IPS-NIHi7 (cell line): ENCODE measurements at regions not wholly inside any gene's neighbourhood (a gene's known extent, or its start where the extent isn't known, plus 50 kb on each side); places are given as distances from the start of the nearest gene placed in this dataset.
A peak's percentile ranks its signal among the peaks of the same experiment; 100 is the strongest.

Source experiments
- DNase-seq: peaks from one replicate; pipeline ENCODE4 v3.0.0; 2012; ENCODE audit warnings: mixed read lengths; ENCODE audit errors: extremely low spot score

DNA sequence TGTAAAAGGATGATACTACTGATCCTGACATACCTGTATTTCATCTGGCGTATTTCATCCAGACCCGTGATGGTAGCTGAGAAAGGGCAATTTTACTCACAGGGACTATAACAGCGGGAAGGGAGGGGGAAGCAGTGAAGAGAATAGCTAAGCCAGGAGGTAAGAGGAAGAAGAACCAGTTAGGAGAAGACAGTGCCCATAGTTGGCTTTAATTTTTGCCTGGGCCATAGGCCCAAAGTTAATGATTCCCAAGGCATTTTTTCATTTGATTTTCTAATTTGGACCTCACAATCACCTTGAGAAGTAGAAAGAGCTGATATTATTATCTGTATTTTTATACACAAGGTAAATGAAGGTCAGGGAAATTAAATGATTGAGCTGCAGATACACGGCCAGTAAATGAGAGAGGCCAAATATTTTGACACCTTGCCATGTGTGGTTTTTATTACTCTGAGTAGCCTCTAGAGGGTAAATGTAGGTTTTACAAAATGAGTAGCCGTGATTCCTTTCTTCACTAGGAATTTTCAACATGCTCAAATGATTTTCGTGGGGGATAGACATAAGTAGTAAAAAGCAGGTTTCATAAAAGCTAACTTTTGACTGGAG lies 382.2 kb downstream of the FUT8 start:
- DNase-seq = no peak

DNA sequence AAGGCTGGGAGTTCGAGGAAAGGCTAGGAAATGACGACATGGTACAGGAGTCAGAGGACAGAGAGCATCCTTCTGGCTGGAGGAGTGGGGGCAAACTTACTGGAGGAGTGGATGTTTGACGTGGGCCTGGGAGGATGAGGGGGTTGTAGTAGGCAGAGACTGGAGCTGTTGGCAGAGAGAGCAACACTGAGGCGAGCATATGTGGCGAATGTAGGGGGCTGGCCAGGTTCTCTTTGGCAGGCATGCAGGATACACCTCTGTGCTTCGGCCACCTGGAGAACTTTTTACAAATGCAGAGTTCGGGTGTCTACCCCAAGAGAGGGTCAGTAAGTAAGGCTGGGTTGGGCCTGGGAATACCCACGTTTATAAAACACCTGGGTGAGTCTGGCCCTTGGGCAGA lies 385.7 kb downstream of the FUT8 start:
- no peak for DNase-seq

DNA sequence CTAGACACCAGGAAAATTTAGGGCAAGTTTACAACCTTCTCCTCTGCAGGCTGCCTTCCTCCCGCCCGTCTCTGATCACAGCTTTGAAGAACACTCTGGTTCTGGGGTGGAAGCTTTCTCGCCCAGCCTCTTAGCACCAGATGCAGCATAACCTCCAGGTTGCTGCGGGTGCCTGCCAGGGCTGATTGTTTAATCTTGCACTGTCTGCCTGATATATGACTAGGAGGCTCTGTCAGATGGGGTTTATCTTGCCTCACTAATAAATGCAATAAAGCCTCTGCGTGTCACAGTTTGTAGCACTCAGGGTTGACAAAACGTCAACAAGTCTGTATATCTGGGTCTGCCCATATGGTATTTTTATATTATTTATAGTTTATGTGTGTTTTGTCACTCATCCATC lies 388.2 kb downstream of the FUT8 start:
- no peak for DNase-seq

- DNase-seq = no peak
Observed at GRCh38 chr14:65802196-65802595, 389.7 kb downstream of the FUT8 start.

GRCh38 chr14:65803885-65804284 lies 391.4 kb downstream of the FUT8 start:
- DNase-seq = no peak

DNA sequence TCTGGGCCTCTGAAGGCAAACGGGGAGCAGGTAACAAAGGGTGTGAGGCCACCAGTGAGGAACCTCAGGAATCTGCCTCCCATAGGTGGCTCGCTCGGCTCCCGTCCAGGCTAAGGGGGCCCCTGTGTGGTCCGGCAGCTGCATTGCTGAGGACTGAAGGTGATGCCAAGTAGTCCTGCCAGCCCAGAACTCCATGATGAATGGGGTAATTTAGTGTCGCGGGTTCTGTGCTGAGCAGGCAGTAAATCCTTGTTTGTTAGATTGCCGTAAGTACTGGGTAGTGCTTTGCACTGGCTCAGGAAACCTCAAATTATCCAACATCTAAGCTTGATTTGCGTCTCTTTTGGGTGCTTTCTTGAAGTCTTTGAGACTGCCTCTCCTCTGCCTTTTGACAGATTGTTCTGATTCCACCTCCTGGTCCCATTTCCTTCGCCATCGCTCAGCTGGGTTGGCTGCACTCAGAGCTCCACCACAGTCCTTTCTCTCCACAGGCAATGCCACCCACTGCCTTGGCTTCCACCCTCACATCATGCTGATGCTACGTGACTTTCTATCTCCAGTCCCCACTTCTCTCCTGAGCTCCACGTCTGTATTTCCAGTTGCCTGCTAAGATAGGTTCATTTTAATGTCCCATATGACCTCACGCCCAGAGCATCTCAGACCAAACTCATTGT lies 392.0 kb downstream of the FUT8 start:
- DNase-seq = no peak

DNA sequence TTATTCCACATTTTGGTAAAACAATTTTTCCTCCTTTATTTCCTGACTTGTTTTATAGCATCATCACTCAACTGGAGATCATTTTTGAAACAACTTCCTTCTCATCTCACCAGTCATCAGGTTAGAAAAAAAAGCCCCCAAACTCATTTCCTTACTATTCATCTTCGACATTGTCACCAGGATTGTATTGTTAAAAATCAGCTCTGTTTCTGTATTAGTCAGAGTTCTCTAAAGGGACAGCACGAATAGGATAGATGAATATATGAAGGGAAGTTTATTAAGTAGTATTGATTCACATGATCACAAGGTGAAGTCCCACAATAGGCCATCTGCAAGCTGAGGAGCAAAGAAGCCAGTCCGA lies 392.6 kb downstream of the FUT8 start:
- no peak for DNase-seq

DNA sequence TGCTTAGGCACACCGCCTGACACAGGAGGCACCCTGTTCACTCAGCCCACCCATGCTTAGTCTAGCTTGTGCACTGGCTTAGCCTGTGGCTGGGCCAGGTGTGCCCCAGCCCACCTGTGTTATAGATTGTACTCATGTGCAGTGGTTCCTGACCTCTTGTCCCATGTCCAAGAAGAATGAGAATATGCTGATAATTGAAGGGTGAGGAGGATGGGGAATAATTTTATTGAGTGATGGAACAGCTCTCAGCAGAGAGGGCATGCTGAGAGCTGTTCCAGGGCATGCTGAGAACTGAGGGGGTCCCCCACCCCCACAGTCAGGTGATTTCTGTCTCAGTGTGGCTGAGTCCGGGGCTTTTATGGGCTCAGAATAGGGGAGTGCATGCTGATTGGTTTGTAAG lies 395.9 kb downstream of the FUT8 start:
- DNase-seq = no peak

GRCh38 chr14:65810322-65810721 lies 397.8 kb downstream of the FUT8 start:
- DNase-seq = no peak

DNA sequence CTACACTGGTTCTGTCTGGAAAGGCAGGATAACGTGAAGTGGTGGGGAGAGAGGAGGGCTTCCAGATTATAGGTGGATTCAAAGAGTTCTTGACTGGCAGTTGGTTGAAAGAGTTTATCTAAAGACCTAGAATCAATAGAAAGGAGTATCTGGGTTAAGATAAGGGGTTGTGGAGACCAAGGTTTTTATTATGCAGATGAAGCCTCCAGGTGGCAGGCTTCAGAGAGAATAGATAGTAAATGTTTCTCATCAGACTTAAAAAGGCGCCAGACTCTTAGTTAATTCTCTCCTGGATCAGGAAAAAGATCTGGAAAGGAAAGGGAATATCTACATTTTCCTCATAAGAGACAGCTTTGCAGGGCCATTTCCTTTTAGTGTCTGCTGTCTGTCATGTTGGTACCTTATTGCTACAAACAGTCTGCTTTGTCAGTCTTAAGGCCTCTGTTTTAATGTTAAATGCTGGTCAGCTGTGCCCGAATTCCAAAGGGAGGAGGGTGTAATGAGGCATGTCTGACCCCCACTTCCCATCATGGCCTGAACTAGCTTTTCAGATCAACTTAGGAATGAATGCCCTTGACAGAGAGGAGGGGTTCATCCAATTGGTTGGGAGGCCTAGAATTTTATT lies 401.3 kb downstream of the FUT8 start:
- no peak for DNase-seq

DNA sequence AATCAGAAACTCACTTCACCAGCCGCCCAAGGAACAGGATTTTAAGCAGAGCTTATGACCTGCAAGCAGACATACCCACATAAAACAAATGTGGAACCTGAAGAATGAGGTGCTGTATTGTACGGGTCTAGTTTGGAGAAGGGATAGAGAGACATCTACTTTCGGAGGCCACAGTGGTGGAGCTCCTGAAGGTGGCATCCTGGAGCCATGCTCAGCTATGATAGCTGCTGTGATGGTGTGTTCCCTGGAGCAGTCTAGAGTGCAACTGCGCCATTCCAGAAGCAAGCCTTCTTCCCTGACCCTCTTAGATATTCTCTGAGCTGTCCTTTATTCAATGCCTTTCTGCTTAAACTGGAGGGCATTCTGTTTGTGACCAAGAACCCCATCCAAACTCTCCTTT lies 402.6 kb downstream of the FUT8 start:
- DNase-seq = no peak

GRCh38 chr14:65817011-65817410 lies 404.5 kb downstream of the FUT8 start:
- DNase-seq = no peak

DNA sequence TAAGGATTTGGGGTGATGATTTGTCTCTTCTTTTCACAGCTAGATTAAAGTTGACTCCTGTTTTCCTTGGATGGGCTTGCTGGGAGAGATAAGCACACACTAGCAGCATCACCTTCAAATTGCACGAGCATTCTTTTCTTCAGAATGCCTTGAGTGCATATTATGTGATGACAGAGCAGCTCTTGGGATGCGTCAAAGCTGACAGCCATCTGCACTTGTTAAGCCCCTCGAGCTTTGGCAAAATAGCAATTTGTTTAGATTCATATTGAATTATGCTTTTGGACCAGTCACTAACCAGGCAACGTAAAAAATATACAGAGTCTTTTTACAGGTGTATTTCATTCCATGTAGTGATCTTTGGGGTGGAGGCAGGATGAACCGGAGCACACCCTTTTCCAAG lies 407.0 kb downstream of the FUT8 start:
- DNase-seq = no peak

GRCh38 chr14:65821224-65821753 lies 408.8 kb downstream of the FUT8 start:
- no peak for DNase-seq

- DNase-seq = peak; percentile 74
Observed at GRCh38 chr14:65824285-65824977, 411.9 kb downstream of the FUT8 start.

- no peak for DNase-seq
Observed at GRCh38 chr14:65824978-65825299, 412.4 kb downstream of the FUT8 start.

DNA sequence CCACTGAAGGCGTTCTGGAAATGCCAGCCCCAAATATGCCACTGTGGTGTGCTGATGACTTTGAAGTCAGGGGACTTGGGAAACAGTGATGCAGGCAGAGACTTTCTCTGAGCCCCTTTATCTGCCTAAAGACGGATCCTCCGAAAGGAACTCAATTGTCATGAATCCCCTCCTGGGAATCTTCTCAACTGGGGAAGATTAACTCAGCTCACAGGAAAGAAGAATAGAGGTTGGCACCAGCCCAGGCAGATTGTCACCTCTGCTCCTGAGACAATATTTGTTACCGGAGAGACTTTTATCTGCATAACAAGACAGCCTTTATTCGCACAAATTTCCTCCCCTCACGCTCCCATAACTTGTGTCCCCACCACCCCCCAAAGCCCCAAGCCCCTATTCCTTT lies 414.4 kb downstream of the FUT8 start:
- no peak for DNase-seq

GRCh38 chr14:65827520-65827919 lies 415.0 kb downstream of the FUT8 start:
- no peak for DNase-seq

- no peak for DNase-seq
Observed at GRCh38 chr14:65828396-65828795, 415.9 kb downstream of the FUT8 start.

GRCh38 chr14:65832431-65833266 lies 420.1 kb downstream of the FUT8 start:
- peak; percentile 53 for DNase-seq

- DNase-seq = no peak
Observed at GRCh38 chr14:65833267-65833880, 420.8 kb downstream of the FUT8 start.
